Glutamatergic neuron (in vitro differentiated cells): ENCODE measurements at regions not wholly inside any gene's neighbourhood (a gene's known extent, or its start where the extent isn't known, plus 50 kb on each side); places are given as distances from the start of the nearest gene placed in this dataset.

ENCODE experiments used
- DNase-seq: peaks from one replicate; pipeline ENCODE4 v3.0.0; 2022
- H3K27ac Mint-ChIP-seq: one replicate; pipeline ENCODE4 v1.8.0; 2020; ENCODE audit warnings: mild to moderate bottlenecking, mixed read lengths, inconsistent platforms; ENCODE audit not compliant: unreplicated experiment
- H3K27me3 Mint-ChIP-seq: one replicate; pipeline ENCODE4 v1.8.0; 2020; ENCODE audit warnings: mild to moderate bottlenecking, moderate library complexity, mixed read lengths, inconsistent platforms; ENCODE audit not compliant: unreplicated experiment
- H3K36me3 Mint-ChIP-seq: one replicate; pipeline ENCODE4 v1.8.0; 2020; ENCODE audit warnings: mild to moderate bottlenecking, mixed read lengths, inconsistent platforms; ENCODE audit not compliant: unreplicated experiment
- H3K4me1 Mint-ChIP-seq: one replicate; pipeline ENCODE4 v1.8.0; 2020; ENCODE audit warnings: mild to moderate bottlenecking, low read depth, mixed read lengths, inconsistent platforms; ENCODE audit not compliant: unreplicated experiment
- H3K4me3 Mint-ChIP-seq: one replicate; pipeline ENCODE4 v1.8.0; 2020; ENCODE audit warnings: mild to moderate bottlenecking, mixed read lengths, inconsistent platforms; ENCODE audit not compliant: unreplicated experiment
- H3K9me3 Mint-ChIP-seq: one replicate; pipeline ENCODE4 v1.8.0; 2020; ENCODE audit warnings: mild to moderate bottlenecking, moderate library complexity, mixed read lengths, inconsistent platforms; ENCODE audit not compliant: unreplicated experiment
- TF ChIP-seq, protein P1 (sequence below): fragments of 200-600 bp; sonication (generic); IDR thresholded peaks from one replicate; pipeline ENCODE4 v1.5.0; 2021; ENCODE audit not compliant: partially characterized antibody, unreplicated experiment

DNA sequence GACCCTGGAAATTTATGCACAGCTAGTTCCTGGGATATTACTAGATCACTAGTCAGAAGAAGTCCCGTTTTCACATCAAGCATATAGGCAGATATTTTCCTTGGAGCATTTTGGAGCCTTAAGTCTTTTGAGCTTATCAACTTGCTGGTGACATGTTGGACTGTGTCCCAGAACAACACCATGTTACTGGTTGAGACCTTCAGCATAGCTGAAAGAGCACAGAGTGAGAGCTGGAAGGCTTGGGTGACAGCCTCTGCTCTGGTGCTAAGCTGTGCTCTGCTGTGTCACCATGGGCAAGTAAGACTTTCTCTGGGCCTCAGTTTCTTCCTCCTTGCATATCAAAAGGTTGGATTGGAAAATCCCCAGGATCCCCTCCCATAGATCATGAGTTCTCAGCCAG is 116.6 kb upstream of the FRMPD4 start:
- no peak overlapping the region for H3K4me3 Mint-ChIP-seq
- H3K36me3 Mint-ChIP-seq = no peaks in the 10 kb centered on the region
- H3K4me1 Mint-ChIP-seq = no peaks in the 10 kb centered on the region
- DNase-seq = no peak
- TF ChIP-seq, protein P1, sequence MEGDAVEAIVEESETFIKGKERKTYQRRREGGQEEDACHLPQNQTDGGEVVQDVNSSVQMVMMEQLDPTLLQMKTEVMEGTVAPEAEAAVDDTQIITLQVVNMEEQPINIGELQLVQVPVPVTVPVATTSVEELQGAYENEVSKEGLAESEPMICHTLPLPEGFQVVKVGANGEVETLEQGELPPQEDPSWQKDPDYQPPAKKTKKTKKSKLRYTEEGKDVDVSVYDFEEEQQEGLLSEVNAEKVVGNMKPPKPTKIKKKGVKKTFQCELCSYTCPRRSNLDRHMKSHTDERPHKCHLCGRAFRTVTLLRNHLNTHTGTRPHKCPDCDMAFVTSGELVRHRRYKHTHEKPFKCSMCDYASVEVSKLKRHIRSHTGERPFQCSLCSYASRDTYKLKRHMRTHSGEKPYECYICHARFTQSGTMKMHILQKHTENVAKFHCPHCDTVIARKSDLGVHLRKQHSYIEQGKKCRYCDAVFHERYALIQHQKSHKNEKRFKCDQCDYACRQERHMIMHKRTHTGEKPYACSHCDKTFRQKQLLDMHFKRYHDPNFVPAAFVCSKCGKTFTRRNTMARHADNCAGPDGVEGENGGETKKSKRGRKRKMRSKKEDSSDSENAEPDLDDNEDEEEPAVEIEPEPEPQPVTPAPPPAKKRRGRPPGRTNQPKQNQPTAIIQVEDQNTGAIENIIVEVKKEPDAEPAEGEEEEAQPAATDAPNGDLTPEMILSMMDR = no peak
- no peak overlapping the region for H3K27ac Mint-ChIP-seq
- H3K27me3 Mint-ChIP-seq = no peaks in the 10 kb centered on the region
- no peaks in the 10 kb centered on the region for H3K9me3 Mint-ChIP-seq

DNA sequence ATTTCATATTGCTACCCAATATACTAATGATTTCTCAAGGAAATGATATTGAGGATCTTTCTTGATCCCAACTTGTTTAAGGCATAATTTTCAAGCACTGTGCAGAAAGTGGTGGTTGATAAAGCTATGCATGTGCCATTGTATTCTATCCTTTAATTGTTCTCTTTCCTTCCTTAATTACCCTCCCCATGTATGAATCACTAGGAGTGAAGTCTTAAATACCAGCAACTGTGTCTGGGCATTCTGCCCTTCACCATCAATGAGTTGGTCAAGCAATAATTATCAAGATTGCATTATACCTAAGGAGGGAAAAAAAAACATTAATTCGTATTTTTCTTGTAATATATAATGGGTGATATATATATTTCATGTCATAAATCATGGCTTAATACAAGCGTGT is 111.8 kb upstream of the FRMPD4 start:
- TF ChIP-seq, protein P1 = no peak
- Mint-ChIP-seq H3K36me3 (no peaks in the 10 kb centered on the region), H3K4me1 (no peaks in the 10 kb centered on the region), H3K4me3 (no peak overlapping the region), H3K27me3 (no peaks in the 10 kb centered on the region), H3K27ac (no peak overlapping the region), H3K9me3 (no peaks in the 10 kb centered on the region)
- no peak for DNase-seq

DNA sequence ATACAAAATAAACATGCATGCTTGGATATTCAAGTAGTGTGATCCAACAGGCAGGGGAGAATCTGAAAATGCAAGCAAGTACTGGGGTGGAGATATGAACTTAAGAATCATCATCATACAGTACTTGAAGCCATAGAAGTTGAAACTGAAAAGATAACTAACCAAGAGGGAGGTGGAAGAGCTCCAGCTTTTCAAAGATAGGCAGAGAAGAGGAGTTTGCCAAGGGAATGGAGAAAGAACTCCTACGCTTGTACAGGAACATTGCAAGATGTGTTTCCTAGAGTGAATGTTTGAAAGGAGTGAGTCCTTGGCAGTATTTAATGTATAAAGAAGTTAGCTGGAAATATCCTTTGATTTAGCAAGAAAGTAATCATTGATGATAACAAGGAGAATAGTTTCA is 106.2 kb upstream of the FRMPD4 start:
- Mint-ChIP-seq H3K4me3 (no peak overlapping the region), H3K27me3 (no peaks in the 10 kb centered on the region), H3K9me3 (no peaks in the 10 kb centered on the region), H3K36me3 (no peaks in the 10 kb centered on the region), H3K27ac (no peak overlapping the region), H3K4me1 (no peaks in the 10 kb centered on the region)
- TF ChIP-seq, protein P1 = no peak
- DNase-seq = no peak

DNA sequence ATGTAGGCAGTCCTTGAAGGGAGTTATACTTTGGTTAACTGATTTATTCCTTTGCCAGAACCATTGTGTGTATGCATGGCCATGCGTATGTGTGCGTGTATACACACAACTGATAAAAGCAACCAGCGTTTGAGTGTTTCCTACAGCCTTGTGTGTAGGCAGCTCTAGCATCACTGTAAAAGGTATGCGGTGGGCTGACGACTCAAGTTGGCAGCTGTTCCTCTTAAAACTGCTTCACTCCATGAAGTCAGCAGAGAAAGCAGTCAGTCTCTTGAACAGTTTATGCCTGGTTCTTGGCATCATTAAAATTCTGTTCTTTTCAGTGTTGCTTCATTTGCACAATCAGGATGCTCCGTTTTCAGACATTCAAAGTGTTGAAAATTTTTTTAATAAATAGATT is 103.5 kb upstream of the FRMPD4 start:
- DNase-seq = no peak
- TF ChIP-seq, protein P1 = no peak
- H3K27me3 Mint-ChIP-seq = no peaks in the 10 kb centered on the region
- no peak overlapping the region for H3K27ac Mint-ChIP-seq
- H3K36me3 Mint-ChIP-seq = no peaks in the 10 kb centered on the region
- no peaks in the 10 kb centered on the region for H3K4me1 Mint-ChIP-seq
- H3K4me3 Mint-ChIP-seq = no peak overlapping the region
- H3K9me3 Mint-ChIP-seq = no peaks in the 10 kb centered on the region

DNA sequence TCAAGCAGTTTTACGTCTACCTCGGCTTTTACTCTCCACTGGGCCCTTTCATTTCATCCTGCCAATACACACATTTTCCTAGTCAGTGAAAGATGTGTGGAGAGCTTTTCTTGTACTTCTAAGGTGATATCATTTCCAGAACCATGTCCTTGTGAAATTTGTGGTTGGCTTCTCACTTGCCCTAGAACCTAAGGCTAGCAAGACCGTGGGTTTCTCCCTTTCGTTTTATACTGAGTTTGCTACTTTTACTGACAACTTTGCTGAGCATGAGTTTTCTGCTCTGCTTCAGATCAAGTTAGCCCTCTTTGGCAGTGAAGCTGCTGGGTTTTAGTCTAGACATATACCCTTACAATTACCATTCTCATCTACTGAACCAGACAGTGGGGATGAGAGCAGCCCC is 95.7 kb upstream of the FRMPD4 start:
- Mint-ChIP-seq H3K27ac (no peak overlapping the region), H3K4me1 (no peaks in the 10 kb centered on the region)

More for the DNA sequence above, 95.7 kb upstream of the FRMPD4 start:
- Mint-ChIP-seq H3K36me3 (no peaks in the 10 kb centered on the region), H3K9me3 (no peaks in the 10 kb centered on the region), H3K4me3 (no peak overlapping the region), H3K27me3 (no peaks in the 10 kb centered on the region)
- TF ChIP-seq, protein P1 = no peak
- no peak for DNase-seq
